RWPE2 (cell line): ENCODE measurements at regions not wholly inside any gene's neighbourhood (a gene's known extent, or its start where the extent isn't known, plus 50 kb on each side); places are given as distances from the start of the nearest gene placed in this dataset.

ENCODE experiments used
- ATAC-seq: fragments of 200-7000 bp; cut with Tn5 transposase; 3 replicates; pipeline ENCODE4 v1.9.1; 2021; ENCODE audit warnings: low read depth
- DNase-seq: peaks from one replicate; pipeline ENCODE4 v3.0.0-alpha.2; 2020; ENCODE audit warnings: low spot score
- H3K27ac ChIP-seq: fragments of 450-650 bp; 2 replicates; pipeline ENCODE4 v1.5.1; 2017; ENCODE audit warnings: mild to moderate bottlenecking; ENCODE audit not compliant: poor library complexity, severe bottlenecking
- H3K27me3 ChIP-seq: fragments of 250-450 bp; sonication (Bioruptor Pico); 2 replicates; pipeline ENCODE4 v1.5.1; 2021; ENCODE audit warnings: mild to moderate bottlenecking, moderate library complexity; ENCODE audit not compliant: insufficient read depth, poor library complexity, severe bottlenecking
- H3K36me3 ChIP-seq: fragments of 250-450 bp; sonication (Bioruptor Pico); 2 replicates; pipeline ENCODE4 v1.5.1; 2020; ENCODE audit warnings: low read depth, mild to moderate bottlenecking, moderate library complexity
- H3K4me1 ChIP-seq: fragments of 250-450 bp; sonication (Bioruptor Pico); 2 replicates; pipeline ENCODE4 v1.5.1; 2021; ENCODE audit warnings: mild to moderate bottlenecking, moderate library complexity; ENCODE audit not compliant: insufficient read depth, poor library complexity, severe bottlenecking
- H3K4me3 ChIP-seq: fragments of 250-450 bp; sonication (Bioruptor Pico); 2 replicates; pipeline ENCODE4 v1.5.1; 2021; ENCODE audit warnings: mild to moderate bottlenecking, moderate library complexity; ENCODE audit not compliant: severe bottlenecking
- H3K9me3 ChIP-seq: fragments of 250-450 bp; sonication (Bioruptor Pico); 2 replicates; pipeline ENCODE4 v1.5.1; 2021; ENCODE audit warnings: mild to moderate bottlenecking, moderate library complexity; ENCODE audit not compliant: severe bottlenecking
- TF ChIP-seq, protein P1 (sequence below): fragments of 450-650 bp; IDR thresholded peaks from one replicate; pipeline ENCODE4 v1.5.1; 2017; ENCODE audit warnings: mild to moderate bottlenecking, moderate library complexity; ENCODE audit not compliant: poor library complexity, severe bottlenecking

GRCh38 chr1:168964478-168964877, 142.0 kb upstream of the ATP1B1 start:
- no peaks in the 10 kb centered on the region for H3K9me3 ChIP-seq
- H3K4me1 ChIP-seq = no peaks in the 10 kb centered on the region
- H3K27ac ChIP-seq = no peak overlapping the region
- H3K27me3 ChIP-seq = no peaks in the 10 kb centered on the region
- TF ChIP-seq, protein P1, sequence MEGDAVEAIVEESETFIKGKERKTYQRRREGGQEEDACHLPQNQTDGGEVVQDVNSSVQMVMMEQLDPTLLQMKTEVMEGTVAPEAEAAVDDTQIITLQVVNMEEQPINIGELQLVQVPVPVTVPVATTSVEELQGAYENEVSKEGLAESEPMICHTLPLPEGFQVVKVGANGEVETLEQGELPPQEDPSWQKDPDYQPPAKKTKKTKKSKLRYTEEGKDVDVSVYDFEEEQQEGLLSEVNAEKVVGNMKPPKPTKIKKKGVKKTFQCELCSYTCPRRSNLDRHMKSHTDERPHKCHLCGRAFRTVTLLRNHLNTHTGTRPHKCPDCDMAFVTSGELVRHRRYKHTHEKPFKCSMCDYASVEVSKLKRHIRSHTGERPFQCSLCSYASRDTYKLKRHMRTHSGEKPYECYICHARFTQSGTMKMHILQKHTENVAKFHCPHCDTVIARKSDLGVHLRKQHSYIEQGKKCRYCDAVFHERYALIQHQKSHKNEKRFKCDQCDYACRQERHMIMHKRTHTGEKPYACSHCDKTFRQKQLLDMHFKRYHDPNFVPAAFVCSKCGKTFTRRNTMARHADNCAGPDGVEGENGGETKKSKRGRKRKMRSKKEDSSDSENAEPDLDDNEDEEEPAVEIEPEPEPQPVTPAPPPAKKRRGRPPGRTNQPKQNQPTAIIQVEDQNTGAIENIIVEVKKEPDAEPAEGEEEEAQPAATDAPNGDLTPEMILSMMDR = no peak
- H3K36me3 ChIP-seq = no peaks in the 10 kb centered on the region
- ATAC-seq = no peak
- DNase-seq = no peak
- H3K4me3 ChIP-seq = no peak overlapping the region

- H3K4me3 ChIP-seq = no peak overlapping the region
- no peaks in the 10 kb centered on the region for H3K4me1 ChIP-seq
- DNase-seq (no peak), ATAC-seq (no peak)
- TF ChIP-seq, protein P1 = no peak
- H3K36me3 ChIP-seq = no peaks in the 10 kb centered on the region
- H3K9me3 ChIP-seq = no peaks in the 10 kb centered on the region
- no peaks in the 10 kb centered on the region for H3K27me3 ChIP-seq
- H3K27ac ChIP-seq = no peak overlapping the region
These were observed 140.3 kb upstream of the ATP1B1 start for GRCh38 chr1:168966217-168966616.

DNA sequence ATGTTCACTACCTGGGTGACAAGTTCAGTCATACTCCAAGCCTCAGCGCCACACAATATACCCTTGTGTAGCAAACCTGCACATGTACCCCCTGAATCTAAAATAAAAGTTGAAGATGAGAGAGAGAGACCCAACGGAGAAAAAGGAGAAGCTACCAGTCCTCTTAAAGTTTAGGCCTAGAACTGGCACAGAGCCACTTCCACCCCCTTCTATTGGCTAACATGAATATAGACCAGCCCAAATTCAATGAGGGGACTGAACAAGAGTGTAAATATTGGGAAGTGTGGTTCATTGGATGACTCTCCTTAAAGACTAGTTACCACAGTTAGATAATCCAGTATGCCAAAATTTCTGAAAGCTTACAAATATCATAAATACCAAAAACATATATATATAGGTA, 139.9 kb upstream of the ATP1B1 start:
- Histone ChIP-seq H3K27ac (no peak overlapping the region), H3K4me3 (no peak overlapping the region), H3K9me3 (no peaks in the 10 kb centered on the region), H3K36me3 (no peaks in the 10 kb centered on the region), H3K27me3 (no peaks in the 10 kb centered on the region), H3K4me1 (no peaks in the 10 kb centered on the region)
- no peak for ATAC-seq
- DNase-seq = no peak
- TF ChIP-seq, protein P1 = no peak

DNA sequence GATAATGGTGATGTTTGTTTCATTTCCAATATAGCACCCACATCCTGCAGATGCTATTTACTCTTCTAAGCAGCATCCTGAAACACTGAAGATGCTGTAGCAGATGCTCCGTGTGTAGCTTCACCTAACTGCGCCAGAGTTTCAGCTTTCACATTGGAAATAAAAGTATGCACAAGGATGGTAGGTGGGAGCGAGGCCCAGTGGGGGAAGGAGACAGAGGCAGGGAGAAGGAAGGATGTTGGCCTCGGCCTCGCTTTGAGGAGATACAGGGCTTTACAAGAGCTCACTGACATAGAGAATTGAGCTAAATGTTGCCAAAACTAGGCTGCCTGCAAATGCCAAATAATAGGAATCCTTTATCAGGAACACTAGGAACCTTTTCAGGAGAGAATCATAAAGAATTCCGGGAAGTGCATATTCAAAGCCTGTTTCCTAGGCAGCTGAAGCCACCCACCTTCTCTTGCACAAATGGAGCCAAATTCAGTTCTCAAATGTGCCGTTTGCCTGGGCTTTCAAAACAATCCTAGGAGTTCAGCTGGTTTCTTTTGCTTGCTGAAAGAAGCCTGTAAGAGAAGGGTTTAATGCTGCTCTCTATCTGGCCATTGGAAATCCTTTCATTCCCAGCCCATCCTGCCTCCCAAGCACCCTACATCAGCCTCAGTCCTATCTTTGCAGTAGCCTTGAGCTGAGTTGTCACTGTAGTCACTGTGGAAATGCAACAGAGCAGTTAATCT, 135.4 kb upstream of the ATP1B1 start:
- DNase-seq (no peak), ATAC-seq (no peak)
- H3K27ac ChIP-seq = no peak overlapping the region
- no peaks in the 10 kb centered on the region for H3K9me3 ChIP-seq
- no peaks in the 10 kb centered on the region for H3K27me3 ChIP-seq
- TF ChIP-seq, protein P1 = no peak
- no peaks in the 10 kb centered on the region for H3K4me1 ChIP-seq
- H3K36me3 ChIP-seq = no peaks in the 10 kb centered on the region
- no peak overlapping the region for H3K4me3 ChIP-seq

- TF ChIP-seq, protein P1 = no peak
- H3K27me3 ChIP-seq = no peaks in the 10 kb centered on the region
- no peaks in the 10 kb centered on the region for H3K4me1 ChIP-seq
- no peaks in the 10 kb centered on the region for H3K36me3 ChIP-seq
- no peak for DNase-seq
- H3K27ac ChIP-seq = no peak overlapping the region
- H3K4me3 ChIP-seq = no peak overlapping the region
- no peak for ATAC-seq
- H3K9me3 ChIP-seq = no peaks in the 10 kb centered on the region
These were observed 134.3 kb upstream of the ATP1B1 start for GRCh38 chr1:168972225-168972624.
